ENCODE measurements at regions not wholly inside any gene's neighbourhood (a gene's known extent, or its start where the extent isn't known, plus 50 kb on each side); places are given as distances from the start of the nearest gene placed in this dataset.

GRCh38 chr1:8256321-8256720 lies 61.6 kb upstream of the SLC45A1 start:
- Histone ChIP-seq H3K27me3 (ENCODE audit: control insufficient read depth, insufficient read depth, low read length) (no peaks in the 10 kb centered on the region), H3K4me1 (ENCODE audit: control insufficient read depth, insufficient read depth, low read length) (peaks cover 40% of the 10 kb centered on the region), H3K4me3 (ENCODE audit: low read depth in 2 of 2, low read length in 2 of 2) (no peak overlapping the region), H3K9me3 (ENCODE audit: control insufficient read depth, insufficient read depth, low read depth, low read length) (no peaks in the 10 kb centered on the region), H3K27ac (ENCODE audit: low read length) (peak overlapping the region; percentile 97), H3K36me3 (ENCODE audit: control insufficient read depth, insufficient read depth, low read length) (no peaks in the 10 kb centered on the region)
- DNase-seq (ENCODE audit: low read depth, low spot score) (no peak), ATAC-seq (no peak)
- in situ Hi-C loops (cut with HindIII; ENCODE audit: low pct_unique_long_range_greater_than_20kb, low sequenced_read_pairs), result no loop called here
- ChIA-PET POLR2A (no interaction called here), CTCF (no interaction called here)
- intact Hi-C loops (cut with micrococcal nuclease; ENCODE audit: unreplicated experiment), result no loop called here
- no peak for TF ChIP-seq SIN3A (IDR thresholded peaks at IDR 0.05; ENCODE audit: borderline replicate concordance, insufficient read depth, low read depth, low read length)
- TF ChIP-seq CTCF (IDR thresholded peaks at IDR 0.05), result no peak
- no TSS peak for BruUV-seq (replicated peaks)

GRCh38 chr1:8255712-8256111 lies 62.2 kb upstream of the SLC45A1 start:
- H3K27ac ChIP-seq (ENCODE audit: low read length), result peak overlapping the region; percentile 97; the same call in 1 of the 2 replicates
- BruUV-seq (replicated peaks), result no TSS peak
- H3K4me1 ChIP-seq (ENCODE audit: control insufficient read depth, insufficient read depth, low read length), result peaks cover 35% of the 10 kb centered on the region
- in situ Hi-C loops (cut with HindIII; ENCODE audit: low pct_unique_long_range_greater_than_20kb, low sequenced_read_pairs) (no loop called here), intact Hi-C loops (cut with micrococcal nuclease; ENCODE audit: unreplicated experiment) (no loop called here)
- H3K9me3 ChIP-seq (ENCODE audit: control insufficient read depth, insufficient read depth, low read depth, low read length), result no peaks in the 10 kb centered on the region
- ATAC-seq (no peak), DNase-seq (ENCODE audit: low read depth, low spot score) (no peak)
- no peak overlapping the region for H3K4me3 ChIP-seq (ENCODE audit: low read depth in 2 of 2, low read length in 2 of 2)
- ChIA-PET POLR2A (interaction anchor here (0.7 kb wide), 1 partner anchor 154 kb away, joined by 3 read pairs; no protein-coding TSS in a partner anchor), CTCF (no interaction called here)
- H3K36me3 ChIP-seq (ENCODE audit: control insufficient read depth, insufficient read depth, low read length), result no peaks in the 10 kb centered on the region
- no peak for TF ChIP-seq SIN3A (IDR thresholded peaks at IDR 0.05; ENCODE audit: borderline replicate concordance, insufficient read depth, low read depth, low read length)
- no peak for TF ChIP-seq CTCF (IDR thresholded peaks at IDR 0.05)
- TF ChIP-seq POLR2AphosphoS5 (IDR thresholded peaks at IDR 0.05; ENCODE audit: low read depth, low read length), result no peak
- TF ChIP-seq REST (IDR thresholded peaks at IDR 0.05; ENCODE audit: insufficient read depth in 1 of 2, low read depth in 2 of 2, low read length in 1 of 2), result no peak
- no peak for TF ChIP-seq TCF7L2 (IDR thresholded peaks at IDR 0.05; ENCODE audit: low read depth, low read length)
- no peaks in the 10 kb centered on the region for H3K27me3 ChIP-seq (ENCODE audit: control insufficient read depth, insufficient read depth, low read length)
